Progenitor cell of endocrine pancreas (in vitro differentiated cells): ENCODE measurements at regions not wholly inside any gene's neighbourhood (a gene's known extent, or its start where the extent isn't known, plus 50 kb on each side); places are given as distances from the start of the nearest gene placed in this dataset.

Source experiments
- DNase-seq: peaks from one replicate; pipeline ENCODE4 v3.0.0; 2021; ENCODE audit warnings: low spot score; ENCODE audit not compliant: unreplicated experiment
- H3K27ac Mint-ChIP-seq: 2 replicates; pipeline ENCODE4 v1.8.0; 2021; ENCODE audit warnings: mild to moderate bottlenecking, moderate library complexity, mixed read lengths
- H3K27me3 Mint-ChIP-seq: 2 replicates; pipeline ENCODE4 v1.8.0; 2021; ENCODE audit warnings: mixed read lengths
- H3K36me3 Mint-ChIP-seq: 2 replicates; pipeline ENCODE4 v1.8.0; 2022; ENCODE audit warnings: mixed read lengths; ENCODE audit not compliant: insufficient read depth
- H3K4me1 Mint-ChIP-seq: 2 replicates; pipeline ENCODE4 v1.8.0; 2021; ENCODE audit warnings: low read depth, mixed read lengths
- H3K4me3 Mint-ChIP-seq: 2 replicates; pipeline ENCODE4 v1.8.0; 2021; ENCODE audit warnings: low read depth, mild to moderate bottlenecking, moderate library complexity, mixed read lengths
- H3K9me3 Mint-ChIP-seq: 2 replicates; pipeline ENCODE4 v1.8.0; 2021; ENCODE audit warnings: low read depth, mixed read lengths
- CTCF ChIP-seq: fragments of 200-600 bp; sonication (generic); IDR thresholded peaks from one replicate; pipeline ENCODE4 v1.5.0; 2021; ENCODE audit warnings: antibody characterized with exemption, mild to moderate bottlenecking; ENCODE audit not compliant: unreplicated experiment

- H3K27me3 Mint-ChIP-seq: no peaks in the 10 kb centered on the region
- H3K9me3 Mint-ChIP-seq: peaks cover 5% of the 10 kb centered on the region
- no peak for TF ChIP-seq CTCF
- no peak for DNase-seq
- no peaks in the 10 kb centered on the region for H3K36me3 Mint-ChIP-seq
- H3K4me1 Mint-ChIP-seq: no peaks in the 10 kb centered on the region
- no peak overlapping the region for H3K27ac Mint-ChIP-seq
- no peak overlapping the region for H3K4me3 Mint-ChIP-seq
These were observed 200.2 kb downstream of the SPATA31D1 start for GRCh38 chr9:82188817-82189216.

GRCh38 chr9:82191082-82191770, 202.7 kb downstream of the SPATA31D1 start:
- Mint-ChIP-seq H3K27ac (no peak overlapping the region), H3K4me3 (no peak overlapping the region), H3K4me1 (no peaks in the 10 kb centered on the region), H3K36me3 (no peaks in the 10 kb centered on the region), H3K9me3 (peaks cover 10% of the 10 kb centered on the region), H3K27me3 (no peaks in the 10 kb centered on the region)
- DNase-seq: no peak
- TF ChIP-seq CTCF: no peak

- Mint-ChIP-seq H3K27me3 (no peaks in the 10 kb centered on the region), H3K36me3 (no peaks in the 10 kb centered on the region), H3K4me1 (no peaks in the 10 kb centered on the region), H3K27ac (no peak overlapping the region), H3K9me3 (peaks cover 10% of the 10 kb centered on the region), H3K4me3 (no peak overlapping the region)
- no peak for DNase-seq
- no peak for TF ChIP-seq CTCF
These were observed 203.6 kb downstream of the SPATA31D1 start for GRCh38 chr9:82192211-82192610.

- TF ChIP-seq CTCF: no peak
- DNase-seq: no peak
- no peak overlapping the region for H3K27ac Mint-ChIP-seq
- no peaks in the 10 kb centered on the region for H3K27me3 Mint-ChIP-seq
- peaks cover 10% of the 10 kb centered on the region for H3K9me3 Mint-ChIP-seq
- no peaks in the 10 kb centered on the region for H3K4me1 Mint-ChIP-seq
- no peaks in the 10 kb centered on the region for H3K36me3 Mint-ChIP-seq
- no peak overlapping the region for H3K4me3 Mint-ChIP-seq
These were observed 208.3 kb downstream of the SPATA31D1 start for GRCh38 chr9:82196622-82197441.

GRCh38 chr9:82201196-82201595, 212.6 kb downstream of the SPATA31D1 start:
- H3K9me3 Mint-ChIP-seq: no peaks in the 10 kb centered on the region
- H3K4me3 Mint-ChIP-seq: no peak overlapping the region
- H3K36me3 Mint-ChIP-seq: no peaks in the 10 kb centered on the region
- H3K4me1 Mint-ChIP-seq: no peaks in the 10 kb centered on the region
- no peak for TF ChIP-seq CTCF
- DNase-seq: no peak
- peaks cover 3% of the 10 kb centered on the region for H3K27me3 Mint-ChIP-seq
- H3K27ac Mint-ChIP-seq: no peak overlapping the region
